GM21576 (cell line): ENCODE measurements at regions not wholly inside any gene's neighbourhood (a gene's known extent, or its start where the extent isn't known, plus 50 kb on each side); places are given as distances from the start of the nearest gene placed in this dataset.

Experiments used
- ATAC-seq: cut with Tn5 transposase; IDR thresholded peaks from one replicate; pipeline ENCODE4 v1.9.1; 2021; ENCODE audit warnings: mild to moderate bottlenecking, moderate library complexity; ENCODE audit not compliant: unreplicated experiment

DNA sequence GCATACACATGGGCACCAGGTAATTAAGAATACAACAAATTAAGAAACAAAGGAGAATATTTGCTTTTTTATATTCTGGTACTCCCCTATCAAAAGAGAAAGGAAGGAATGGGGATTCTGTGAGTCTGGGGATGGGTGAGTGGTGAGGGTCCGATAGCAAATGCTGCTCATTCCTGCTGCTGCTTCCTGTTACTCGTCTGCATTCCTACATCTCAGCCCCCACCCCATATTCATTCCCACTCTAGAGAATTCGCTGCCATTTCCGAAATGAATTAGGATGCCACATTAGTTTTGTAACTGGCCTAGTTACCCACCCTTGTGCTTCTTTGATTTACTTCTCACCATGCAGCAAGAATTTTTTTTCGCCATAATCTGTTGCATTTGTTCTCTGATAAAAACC is 1905.3 kb upstream of the PIK3C3 start:
- ATAC-seq: no peak

DNA sequence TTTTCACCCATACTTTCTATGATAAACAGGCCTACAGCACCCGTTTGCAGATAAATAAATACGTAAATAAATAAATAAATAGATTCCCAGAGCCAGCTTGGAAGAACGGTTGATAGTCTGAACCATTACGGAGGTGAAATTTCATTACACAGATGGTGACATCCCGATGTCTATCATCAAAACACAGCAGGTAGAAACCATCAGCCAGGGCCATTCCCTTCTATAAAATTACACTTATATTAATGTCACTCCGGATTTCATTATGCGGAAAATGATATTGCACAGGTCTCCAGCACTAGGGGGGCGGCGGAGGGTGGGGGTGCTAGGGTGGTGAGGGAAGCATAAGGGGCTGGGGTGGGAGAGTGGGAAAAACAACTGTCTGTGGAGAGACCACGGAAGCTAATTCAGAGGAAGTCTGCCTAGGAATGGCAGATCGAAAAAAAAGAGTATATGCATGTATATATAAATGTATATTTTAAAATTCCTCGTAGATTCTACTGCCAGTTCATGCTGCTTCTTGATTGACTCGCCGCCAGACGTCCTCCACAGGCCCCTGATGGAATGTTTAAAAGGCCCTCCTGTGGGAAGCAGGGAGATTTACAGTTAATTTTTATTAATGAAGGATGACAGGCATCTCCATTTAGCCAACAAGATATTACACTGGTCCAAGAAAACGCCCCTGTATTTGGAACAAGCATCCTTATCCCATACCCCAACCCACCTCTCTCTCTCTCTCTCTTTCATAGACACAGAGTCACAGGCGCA is 1906.0 kb upstream of the PIK3C3 start:
- no peak for ATAC-seq

GRCh38 chr18:40048253-40048652 is 1906.8 kb upstream of the PIK3C3 start:
- ATAC-seq: no peak

GRCh38 chr18:40046596-40046995 is 1908.4 kb upstream of the PIK3C3 start:
- no peak for ATAC-seq

DNA sequence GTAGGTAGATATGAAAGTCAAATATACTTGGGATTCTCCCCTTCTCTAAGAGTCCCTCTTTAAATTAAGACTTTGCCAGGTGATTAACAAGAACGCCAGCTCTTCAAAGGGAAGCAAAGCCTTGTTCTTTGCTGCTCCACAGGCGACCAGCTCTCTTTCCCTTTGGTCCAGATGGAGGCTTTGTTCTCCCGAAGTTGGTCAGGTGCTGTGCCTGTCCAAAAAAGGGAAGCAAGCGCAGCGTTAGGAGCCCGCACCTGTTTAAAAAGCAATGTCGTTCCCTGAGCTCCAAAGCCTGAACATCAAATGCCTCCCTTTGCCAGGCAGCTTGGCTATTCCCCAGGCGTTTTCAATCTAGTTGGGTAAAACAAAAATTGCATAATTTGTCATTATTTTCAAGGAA is 1913.1 kb upstream of the PIK3C3 start:
- ATAC-seq: no peak

GRCh38 chr18:40040574-40040973 is 1914.5 kb upstream of the PIK3C3 start:
- ATAC-seq: no peak

GRCh38 chr18:40037356-40037755 is 1917.7 kb upstream of the PIK3C3 start:
- no peak for ATAC-seq

DNA sequence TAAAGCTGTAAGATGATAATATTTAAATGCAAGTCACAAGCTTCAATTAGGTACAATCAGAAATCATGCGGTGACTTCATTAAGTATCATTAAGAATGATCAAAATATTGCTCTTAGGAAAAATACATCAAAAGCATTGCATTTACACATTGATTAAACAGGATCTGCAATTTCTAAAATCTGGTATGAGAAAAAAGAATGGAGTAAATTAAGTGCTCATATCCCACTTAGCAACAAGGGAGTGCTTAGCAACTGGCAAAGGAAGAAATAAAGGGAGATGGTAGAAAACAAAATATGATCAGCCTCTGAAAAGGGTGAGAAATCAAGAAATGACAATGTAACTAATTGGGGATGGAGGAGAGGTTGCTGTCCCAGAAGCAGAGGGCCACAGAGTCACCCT is 1918.2 kb upstream of the PIK3C3 start:
- ATAC-seq: no peak

- ATAC-seq: no peak
Observed at GRCh38 chr18:40035966-40036365, 1919.1 kb upstream of the PIK3C3 start.

DNA sequence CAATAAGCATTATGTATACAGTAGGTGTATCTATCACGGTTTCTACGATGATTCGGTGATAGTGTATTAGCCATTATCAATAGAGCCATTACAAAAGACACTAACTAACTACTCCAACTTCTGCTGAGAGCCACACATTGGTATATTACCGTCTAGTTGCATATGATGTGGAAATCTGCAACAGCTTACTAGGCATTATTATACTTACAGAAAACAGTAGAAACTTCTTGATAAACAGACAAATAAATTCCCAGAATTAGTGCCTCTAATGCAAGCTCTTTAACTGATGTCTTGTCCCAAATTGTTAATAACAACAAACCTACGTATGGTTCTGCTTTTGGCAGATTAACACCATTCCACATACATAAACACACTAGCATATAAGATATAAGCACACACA is 1923.0 kb upstream of the PIK3C3 start:
- no peak for ATAC-seq

DNA sequence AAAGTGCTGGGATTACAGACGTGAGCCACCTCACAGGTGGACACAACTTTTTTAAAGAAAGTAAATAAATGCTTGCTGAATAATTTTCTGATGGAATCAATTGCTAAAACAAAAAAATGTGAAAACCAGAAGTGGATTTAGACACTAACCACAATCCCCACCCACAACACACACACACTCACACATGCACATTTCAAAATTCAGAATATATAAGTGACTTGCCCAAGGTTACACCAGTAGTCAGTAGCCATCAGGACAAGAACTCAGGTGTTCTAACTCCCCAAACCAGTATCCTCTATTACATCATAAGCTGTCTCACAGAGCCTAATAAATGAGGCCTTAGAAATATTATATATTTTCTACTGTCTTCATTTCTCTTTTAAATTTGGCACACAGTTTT is 1923.6 kb upstream of the PIK3C3 start:
- ATAC-seq: no peak

GRCh38 chr18:40019797-40020392 is 1935.1 kb upstream of the PIK3C3 start:
- ATAC-seq: no peak

DNA sequence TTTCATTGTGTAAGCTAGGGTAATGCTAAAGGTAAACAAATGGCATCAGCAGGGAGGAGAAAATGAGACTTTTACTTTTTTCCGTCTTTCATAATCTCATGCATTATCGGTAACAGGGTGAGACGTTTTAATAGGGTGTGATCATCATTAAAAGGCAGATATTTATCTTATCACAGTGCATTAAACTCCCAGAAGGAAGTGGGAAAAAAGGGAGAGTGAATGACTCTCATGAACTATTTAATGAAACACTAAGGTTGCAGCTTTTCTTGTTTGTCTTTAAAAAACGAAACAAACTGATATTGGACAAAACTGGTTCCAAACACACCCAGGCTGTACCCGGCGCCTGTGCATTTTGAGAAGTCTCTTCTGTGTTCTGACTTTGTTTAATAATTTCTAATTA is 1936.8 kb upstream of the PIK3C3 start:
- no peak for ATAC-seq

DNA sequence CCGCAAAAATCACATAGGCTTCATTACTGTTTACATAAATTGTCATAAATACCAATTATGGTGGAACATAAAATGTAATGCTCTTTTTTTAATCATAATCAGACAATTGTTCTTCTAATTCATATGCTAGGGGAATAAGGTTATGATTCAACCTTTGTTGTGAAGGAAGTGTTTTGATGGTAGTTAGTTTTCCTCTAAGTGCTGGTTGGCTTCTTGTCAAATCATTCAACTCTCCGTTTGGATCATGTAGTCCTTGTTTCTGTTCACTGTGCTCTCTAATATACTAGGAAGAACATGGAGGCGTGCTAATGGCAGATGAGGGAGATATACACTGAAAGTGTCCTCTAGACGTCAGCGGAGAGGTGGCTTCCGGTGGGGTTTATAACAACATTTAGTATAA is 1938.0 kb upstream of the PIK3C3 start:
- no peak for ATAC-seq

GRCh38 chr18:40016405-40016804 is 1938.6 kb upstream of the PIK3C3 start:
- no peak for ATAC-seq

DNA sequence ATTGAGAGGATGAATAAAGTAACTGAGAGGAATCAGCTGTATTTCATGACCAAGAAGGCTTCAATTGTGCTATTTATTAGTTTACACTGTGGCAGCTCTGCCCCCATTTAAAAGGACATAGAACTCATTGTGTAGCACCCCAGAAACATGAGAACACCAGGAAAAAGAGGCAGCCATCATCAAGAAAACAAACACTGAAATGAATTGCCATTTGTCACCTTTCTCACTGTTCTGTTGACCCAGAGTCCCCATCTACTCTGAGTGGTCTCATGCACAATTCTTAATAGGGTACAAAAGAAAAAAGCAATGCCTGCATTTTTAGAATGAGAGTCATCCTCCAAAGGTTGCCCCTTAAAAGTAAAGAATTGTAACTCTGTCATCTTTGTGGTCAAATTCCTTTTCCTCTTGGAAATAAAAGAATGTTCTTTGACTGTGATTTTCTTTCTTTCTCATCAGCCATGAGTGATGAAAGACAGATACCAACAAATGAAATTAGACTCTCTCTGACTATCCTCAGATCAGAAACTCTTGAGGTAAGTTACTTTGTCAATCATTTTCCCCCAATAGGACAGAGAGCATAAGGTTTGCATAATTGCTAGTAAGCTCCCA is 1941.9 kb upstream of the PIK3C3 start:
- ATAC-seq: no peak

DNA sequence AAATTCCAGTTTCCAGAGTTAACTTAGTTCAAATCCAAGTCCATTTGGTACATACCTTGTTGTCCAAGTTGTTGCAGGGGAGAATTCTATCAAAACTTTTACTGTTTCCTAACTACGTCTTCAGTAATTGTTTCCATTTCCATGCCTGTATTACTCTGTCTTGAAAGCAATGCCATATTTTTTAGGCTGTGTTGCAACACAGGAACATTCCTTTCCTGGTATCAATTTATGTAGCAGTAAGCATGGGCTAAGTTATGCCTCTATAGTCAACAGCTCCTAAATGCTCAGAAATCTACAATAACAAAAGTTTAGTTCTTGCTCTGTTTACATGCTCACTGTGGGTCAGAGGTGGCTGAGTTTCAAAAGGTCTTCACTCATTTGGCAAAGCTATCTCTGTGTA is 1943.8 kb upstream of the PIK3C3 start:
- ATAC-seq: no peak

DNA sequence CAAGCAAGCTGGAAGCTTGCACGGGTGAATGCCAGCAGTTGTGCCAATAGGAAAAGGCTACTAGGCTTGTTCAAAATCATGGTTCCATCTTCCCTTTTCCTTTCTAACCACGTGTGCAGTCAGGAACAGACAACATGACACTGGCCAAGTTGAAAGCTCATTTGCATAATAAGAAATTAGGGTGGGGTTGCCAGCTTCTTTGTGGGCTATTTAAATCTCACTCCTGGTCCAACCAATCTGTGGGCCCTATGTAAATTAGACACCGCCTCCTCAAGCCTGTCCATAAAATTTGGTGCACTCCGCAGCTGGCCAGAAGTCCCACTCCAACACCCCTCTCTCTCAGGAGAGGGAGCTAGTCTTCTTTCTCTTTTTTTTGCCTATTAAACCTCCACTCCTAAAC is 1948.4 kb upstream of the PIK3C3 start:
- no peak for ATAC-seq

DNA sequence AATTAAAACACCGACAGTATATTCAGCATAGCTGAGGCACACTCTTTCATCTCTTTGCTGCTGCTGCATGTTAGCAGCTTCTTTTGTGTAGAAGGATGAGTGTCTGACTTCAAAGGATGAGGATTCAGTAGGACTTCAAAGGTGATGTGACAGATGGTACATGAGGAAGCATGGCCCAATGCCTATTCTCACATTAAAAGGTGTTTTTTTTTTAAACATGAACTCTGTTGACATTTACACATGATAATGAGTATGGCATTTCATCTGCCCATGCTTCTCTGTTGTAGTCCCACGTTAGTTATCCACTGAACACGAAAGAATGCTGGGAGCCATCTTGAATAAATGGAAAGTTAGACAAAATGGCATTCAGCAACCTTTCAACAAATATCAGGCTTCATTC is 1950.8 kb upstream of the PIK3C3 start:
- ATAC-seq: no peak

DNA sequence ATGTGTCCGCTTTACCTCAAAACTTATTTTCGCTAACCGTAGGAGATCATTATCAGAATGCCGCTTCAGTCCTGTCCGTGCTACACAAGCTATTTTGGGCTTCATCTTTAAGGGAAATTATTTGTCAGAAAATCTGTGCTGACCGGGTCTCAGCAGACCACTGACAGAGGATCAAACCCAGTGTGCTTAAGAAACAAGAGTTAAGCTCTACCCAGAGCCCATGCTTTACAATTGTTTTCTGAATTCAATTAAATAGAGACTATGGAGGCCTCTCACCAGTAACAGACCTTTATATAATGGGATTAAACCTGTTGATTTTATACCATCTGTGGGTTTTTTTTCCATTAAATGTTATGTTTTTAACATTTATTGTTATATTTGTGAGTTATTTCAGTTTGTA is 1956.7 kb upstream of the PIK3C3 start:
- ATAC-seq: no peak

- ATAC-seq: no peak
Observed at GRCh38 chr18:39994498-39994897, 1960.5 kb upstream of the PIK3C3 start.

GRCh38 chr18:39991696-39992265 is 1963.3 kb upstream of the PIK3C3 start:
- ATAC-seq: no peak
